ENCODE measurements at regions not wholly inside any gene's neighbourhood (a gene's known extent, or its start where the extent isn't known, plus 50 kb on each side); places are given as distances from the start of the nearest gene placed in this dataset.

GRCh38 chr1:166457700-166458099 lies 290.9 kb upstream of the FAM78B start:
- no peaks in the 10 kb centered on the region for H3K36me3 ChIP-seq (ENCODE audit: control insufficient read depth, insufficient read depth, low read length)
- H3K4me1 ChIP-seq (ENCODE audit: control insufficient read depth, insufficient read depth, low read length), result no peaks in the 10 kb centered on the region
- no peak for DNase-seq (ENCODE audit: low read depth, low spot score)
- WGBS (ENCODE audit: insufficient coverage, insufficient read length), result no CpG with 5 or more reads among the region's 2 CpGs
- no peak overlapping the region for H3K4me3 ChIP-seq (ENCODE audit: low read length)
- no peaks in the 10 kb centered on the region for H3K9me3 ChIP-seq (ENCODE audit: control insufficient read depth, insufficient read depth, low read length)
- H3K27me3 ChIP-seq (ENCODE audit: control insufficient read depth, insufficient read depth, low read length), result peaks cover 2% of the 10 kb centered on the region; the same call in 1 of the 2 replicates
- H3K27ac ChIP-seq (ENCODE audit: low read length), result no peak overlapping the region

- H3K4me1 ChIP-seq (ENCODE audit: control insufficient read depth, insufficient read depth, low read length), result no peaks in the 10 kb centered on the region
- no peaks in the 10 kb centered on the region for H3K36me3 ChIP-seq (ENCODE audit: control insufficient read depth, insufficient read depth, low read length)
- WGBS (ENCODE audit: insufficient coverage, insufficient read length), result no CpG with 5 or more reads among the region's 1 CpG
- no peak overlapping the region for H3K27ac ChIP-seq (ENCODE audit: low read length)
- H3K27me3 ChIP-seq (ENCODE audit: control insufficient read depth, insufficient read depth, low read length), result no peaks in the 10 kb centered on the region
- no peaks in the 10 kb centered on the region for H3K9me3 ChIP-seq (ENCODE audit: control insufficient read depth, insufficient read depth, low read length)
- no peak overlapping the region for H3K4me3 ChIP-seq (ENCODE audit: low read length)
- DNase-seq (ENCODE audit: low read depth, low spot score), result no peak
Measured at GRCh38 chr1:166464333-166464732, 297.5 kb upstream of the FAM78B start.

GRCh38 chr1:166470014-166470413 lies 303.2 kb upstream of the FAM78B start:
- H3K9me3 ChIP-seq (ENCODE audit: control insufficient read depth, insufficient read depth, low read length), result no peaks in the 10 kb centered on the region
- DNase-seq (ENCODE audit: low read depth, low spot score), result no peak
- no CpG with 5 or more reads among the region's 2 CpGs for WGBS (ENCODE audit: insufficient coverage, insufficient read length)
- H3K4me3 ChIP-seq (ENCODE audit: low read length), result no peak overlapping the region
- H3K27me3 ChIP-seq (ENCODE audit: control insufficient read depth, insufficient read depth, low read length), result no peaks in the 10 kb centered on the region
- H3K27ac ChIP-seq (ENCODE audit: low read length), result no peak overlapping the region
- no peaks in the 10 kb centered on the region for H3K36me3 ChIP-seq (ENCODE audit: control insufficient read depth, insufficient read depth, low read length)
- H3K4me1 ChIP-seq (ENCODE audit: control insufficient read depth, insufficient read depth, low read length), result no peaks in the 10 kb centered on the region

GRCh38 chr1:166470441-166470840 lies 303.6 kb upstream of the FAM78B start:
- Histone ChIP-seq H3K36me3 (ENCODE audit: control insufficient read depth, insufficient read depth, low read length) (no peaks in the 10 kb centered on the region), H3K27ac (ENCODE audit: low read length) (no peak overlapping the region), H3K4me3 (ENCODE audit: low read length) (no peak overlapping the region), H3K4me1 (ENCODE audit: control insufficient read depth, insufficient read depth, low read length) (no peaks in the 10 kb centered on the region), H3K9me3 (ENCODE audit: control insufficient read depth, insufficient read depth, low read length) (no peaks in the 10 kb centered on the region), H3K27me3 (ENCODE audit: control insufficient read depth, insufficient read depth, low read length) (no peaks in the 10 kb centered on the region)
- WGBS (ENCODE audit: insufficient coverage, insufficient read length), result no CpG with 5 or more reads among the region's 2 CpGs
- DNase-seq (ENCODE audit: low read depth, low spot score), result no peak

GRCh38 chr1:166471359-166471758 lies 304.6 kb upstream of the FAM78B start:
- no peaks in the 10 kb centered on the region for H3K9me3 ChIP-seq (ENCODE audit: control insufficient read depth, insufficient read depth, low read length)
- no peak overlapping the region for H3K27ac ChIP-seq (ENCODE audit: low read length)
- DNase-seq (ENCODE audit: low read depth, low spot score), result no peak
- 100% methylated on average over 2 of the region's 9 CpGs for WGBS (ENCODE audit: insufficient coverage, insufficient read length)
- no peak overlapping the region for H3K4me3 ChIP-seq (ENCODE audit: low read length)
- H3K36me3 ChIP-seq (ENCODE audit: control insufficient read depth, insufficient read depth, low read length), result no peaks in the 10 kb centered on the region
- no peaks in the 10 kb centered on the region for H3K4me1 ChIP-seq (ENCODE audit: control insufficient read depth, insufficient read depth, low read length)
- H3K27me3 ChIP-seq (ENCODE audit: control insufficient read depth, insufficient read depth, low read length), result no peaks in the 10 kb centered on the region

- DNase-seq (ENCODE audit: low read depth, low spot score), result peak; percentile 11
- Histone ChIP-seq H3K27ac (ENCODE audit: low read length) (no peak overlapping the region), H3K27me3 (ENCODE audit: control insufficient read depth, insufficient read depth, low read length) (no peaks in the 10 kb centered on the region), H3K4me3 (ENCODE audit: low read length) (no peak overlapping the region), H3K4me1 (ENCODE audit: control insufficient read depth, insufficient read depth, low read length) (no peaks in the 10 kb centered on the region), H3K9me3 (ENCODE audit: control insufficient read depth, insufficient read depth, low read length) (no peaks in the 10 kb centered on the region), H3K36me3 (ENCODE audit: control insufficient read depth, insufficient read depth, low read length) (no peaks in the 10 kb centered on the region)
- no CpG with 5 or more reads among the region's 2 CpGs for WGBS (ENCODE audit: insufficient coverage, insufficient read length)
Measured at GRCh38 chr1:166479052-166479631, 312.3 kb upstream of the FAM78B start.

GRCh38 chr1:166484471-166484870 lies 317.7 kb upstream of the FAM78B start:
- no peaks in the 10 kb centered on the region for H3K36me3 ChIP-seq (ENCODE audit: control insufficient read depth, insufficient read depth, low read length)
- no peaks in the 10 kb centered on the region for H3K4me1 ChIP-seq (ENCODE audit: control insufficient read depth, insufficient read depth, low read length)
- no peak for DNase-seq (ENCODE audit: low read depth, low spot score)

GRCh38 chr1:166484871-166485270 lies 318.1 kb upstream of the FAM78B start:
- H3K27ac ChIP-seq (ENCODE audit: low read length), result no peak overlapping the region
- WGBS (ENCODE audit: insufficient coverage, insufficient read length), result no CpG with 5 or more reads among the region's 6 CpGs
- H3K36me3 ChIP-seq (ENCODE audit: control insufficient read depth, insufficient read depth, low read length), result no peaks in the 10 kb centered on the region
- no peaks in the 10 kb centered on the region for H3K27me3 ChIP-seq (ENCODE audit: control insufficient read depth, insufficient read depth, low read length)
- H3K4me1 ChIP-seq (ENCODE audit: control insufficient read depth, insufficient read depth, low read length), result no peaks in the 10 kb centered on the region
- H3K9me3 ChIP-seq (ENCODE audit: control insufficient read depth, insufficient read depth, low read length), result no peaks in the 10 kb centered on the region
- H3K4me3 ChIP-seq (ENCODE audit: low read length), result no peak overlapping the region
- no peak for DNase-seq (ENCODE audit: low read depth, low spot score)

More at GRCh38 chr1:166484471-166484870, 317.7 kb upstream of the FAM78B start:
- Histone ChIP-seq H3K27me3 (ENCODE audit: control insufficient read depth, insufficient read depth, low read length) (no peaks in the 10 kb centered on the region), H3K9me3 (ENCODE audit: control insufficient read depth, insufficient read depth, low read length) (no peaks in the 10 kb centered on the region), H3K4me3 (ENCODE audit: low read length) (no peak overlapping the region), H3K27ac (ENCODE audit: low read length) (no peak overlapping the region)

GRCh38 chr1:166485620-166486019 lies 318.8 kb upstream of the FAM78B start:
- no peak for DNase-seq (ENCODE audit: low read depth, low spot score)
- WGBS (ENCODE audit: insufficient coverage, insufficient read length), result no CpG with 5 or more reads among the region's 1 CpG
- no peak overlapping the region for H3K4me3 ChIP-seq (ENCODE audit: low read length)

GRCh38 chr1:166488327-166488726 lies 321.5 kb upstream of the FAM78B start:
- no peak overlapping the region for H3K4me3 ChIP-seq (ENCODE audit: low read length)
- no peak for DNase-seq (ENCODE audit: low read depth, low spot score)
- no peaks in the 10 kb centered on the region for H3K36me3 ChIP-seq (ENCODE audit: control insufficient read depth, insufficient read depth, low read length)
- WGBS (ENCODE audit: insufficient coverage, insufficient read length), result no CpG with 5 or more reads among the region's 2 CpGs
- no peaks in the 10 kb centered on the region for H3K4me1 ChIP-seq (ENCODE audit: control insufficient read depth, insufficient read depth, low read length)
- no peaks in the 10 kb centered on the region for H3K27me3 ChIP-seq (ENCODE audit: control insufficient read depth, insufficient read depth, low read length)
- H3K27ac ChIP-seq (ENCODE audit: low read length), result no peak overlapping the region
- H3K9me3 ChIP-seq (ENCODE audit: control insufficient read depth, insufficient read depth, low read length), result no peaks in the 10 kb centered on the region; the same call in 1 of the 2 replicates

More at GRCh38 chr1:166485620-166486019, 318.8 kb upstream of the FAM78B start:
- H3K27me3 ChIP-seq (ENCODE audit: control insufficient read depth, insufficient read depth, low read length), result no peaks in the 10 kb centered on the region
- no peaks in the 10 kb centered on the region for H3K36me3 ChIP-seq (ENCODE audit: control insufficient read depth, insufficient read depth, low read length)
- no peak overlapping the region for H3K27ac ChIP-seq (ENCODE audit: low read length)
- H3K9me3 ChIP-seq (ENCODE audit: control insufficient read depth, insufficient read depth, low read length), result no peaks in the 10 kb centered on the region
- no peaks in the 10 kb centered on the region for H3K4me1 ChIP-seq (ENCODE audit: control insufficient read depth, insufficient read depth, low read length)

GRCh38 chr1:166489356-166489669 lies 322.5 kb upstream of the FAM78B start:
- Histone ChIP-seq H3K27ac (ENCODE audit: low read length) (no peak overlapping the region), H3K36me3 (ENCODE audit: control insufficient read depth, insufficient read depth, low read length) (no peaks in the 10 kb centered on the region), H3K27me3 (ENCODE audit: control insufficient read depth, insufficient read depth, low read length) (no peaks in the 10 kb centered on the region), H3K4me1 (ENCODE audit: control insufficient read depth, insufficient read depth, low read length) (no peaks in the 10 kb centered on the region), H3K9me3 (ENCODE audit: control insufficient read depth, insufficient read depth, low read length) (no peaks in the 10 kb centered on the region; the same call in 1 of the 2 replicates), H3K4me3 (ENCODE audit: low read length) (no peak overlapping the region)
- 100% methylated on average over 2 of the region's 2 CpGs for WGBS (ENCODE audit: insufficient coverage, insufficient read length)
- DNase-seq (ENCODE audit: low read depth, low spot score), result no peak
